OCI-LY7 (cell line): ENCODE measurements at regions not wholly inside any gene's neighbourhood (a gene's known extent, or its start where the extent isn't known, plus 50 kb on each side); places are given as distances from the start of the nearest gene placed in this dataset.

ENCODE experiments used
- BruUV-seq: library from RNA; stranded (reverse); fragments of 400-500 nt; replicated peaks from 2 replicates; lab custom pipeline; 2021; lab: Mats Ljungman, UMichigan
- CTCF ChIA-PET: fragments of 300-600 bp; sonication (Branson Sonifier 250); formaldehyde crosslinking; loops from one replicate; lab custom pipeline; 2022; ENCODE audit warnings: antibody characterized with exemption; ENCODE audit not compliant: unreplicated experiment; lab: Charles Lee
- POLR2A ChIA-PET: fragments of 300-600 bp; sonication (Branson Sonifier 250); formaldehyde crosslinking; loops from one replicate; lab custom pipeline; 2022; ENCODE audit warnings: antibody characterized with exemption; lab: Charles Lee
- DNase-seq: peaks from one replicate; pipeline ENCODE4 v3.0.0-alpha.2; 2015; ENCODE audit warnings: low spot score
- H2AFZ ChIP-seq: fragments of 200-600 bp; sonication (generic), shearing (Covaris generic); 2 replicates; pipeline ENCODE4 v1.6.1; 2014; ENCODE audit warnings: mild to moderate bottlenecking, antibody characterized with exemption, low read length, moderate library complexity
- H3K27ac ChIP-seq: fragments of 200-600 bp; sonication (generic); 2 replicates; pipeline ENCODE4 v1.5.1; 2014; ENCODE audit warnings: mixed run types, low read depth, mild to moderate bottlenecking, moderate library complexity, low read length, inconsistent platforms; ENCODE audit not compliant: poor library complexity, severe bottlenecking
- H3K36me3 ChIP-seq: fragments of 200-600 bp; sonication (generic); 2 replicates; pipeline ENCODE4 v1.6.1; 2014; ENCODE audit warnings: mild to moderate bottlenecking, antibody characterized with exemption, low read length, moderate library complexity, mixed read lengths; ENCODE audit not compliant: insufficient read depth
- H3K4me1 ChIP-seq: fragments of 200-600 bp; sonication (generic); 2 replicates; pipeline ENCODE4 v1.5.1; 2014; ENCODE audit warnings: mild to moderate bottlenecking, low read length; ENCODE audit not compliant: insufficient read depth, poor library complexity, severe bottlenecking
- H3K4me2 ChIP-seq: fragments of 200-600 bp; sonication (generic); 2 replicates; pipeline ENCODE4 v1.6.1; 2014; ENCODE audit warnings: mild to moderate bottlenecking, low read length
- H3K4me3 ChIP-seq: fragments of 200-600 bp; sonication (generic); 2 replicates; pipeline ENCODE4 v1.5.1; 2014; ENCODE audit warnings: mild to moderate bottlenecking, low read depth, low read length; ENCODE audit not compliant: poor library complexity, severe bottlenecking
- H3K79me2 ChIP-seq: fragments of 200-600 bp; sonication (generic); 2 replicates; pipeline ENCODE4 v1.6.1; 2016; ENCODE audit warnings: low read depth, mild to moderate bottlenecking, low read length, moderate library complexity, mixed read lengths; ENCODE audit not compliant: insufficient read depth
- H3K9me2 ChIP-seq: fragments of 200-600 bp; sonication (generic); 2 replicates; pipeline ENCODE4 v1.6.1; 2016; ENCODE audit warnings: mild to moderate bottlenecking, low read length, mixed read lengths; ENCODE audit not compliant: insufficient read depth
- H3K9me3 ChIP-seq: fragments of 200-600 bp; sonication (generic); 2 replicates; pipeline ENCODE4 v1.6.1; 2014; ENCODE audit warnings: mild to moderate bottlenecking, mixed run types, low read length, mixed read lengths
- H4K20me1 ChIP-seq: fragments of 200-600 bp; sonication (generic); 2 replicates; pipeline ENCODE4 v1.6.1; 2014; ENCODE audit warnings: mild to moderate bottlenecking, antibody characterized with exemption, low read length, moderate library complexity, mixed read lengths; ENCODE audit not compliant: insufficient read depth
- CTCF ChIP-seq: fragments of 200-600 bp; sonication (generic); conservative IDR thresholded peaks from 2 replicates; pipeline ENCODE4 v1.5.1; 2014; ENCODE audit warnings: mild to moderate bottlenecking, antibody characterized with exemption, low read length, moderate library complexity, mixed read lengths
- EZH2phosphoT487 ChIP-seq: fragments of 200-600 bp; sonication (generic); IDR thresholded peaks from 2 replicates; pipeline ENCODE4 v1.6.1; 2018; ENCODE audit warnings: low read depth, borderline replicate concordance, mild to moderate bottlenecking, mixed run types, antibody characterized with exemption, low read length, moderate library complexity, mixed read lengths
- intact Hi-C: fragments of 100-400 bp; cut with micrococcal nuclease; formaldehyde crosslinking; loops from one replicate; pipeline ENCODE4 v1.10.0; 2022; ENCODE audit not compliant: unreplicated experiment

- no peaks in the 10 kb centered on the region for H3K36me3 ChIP-seq
- ChIA-PET CTCF (no interaction called here), POLR2A (interaction anchor here (0.5 to 0.6 kb wide), 2 partner anchors 71 to 599 kb away, joined by 3 read pairs; no protein-coding TSS in a partner anchor)
- H3K79me2 ChIP-seq: no peaks in the 10 kb centered on the region
- DNase-seq: no peak
- no peaks in the 10 kb centered on the region for H3K9me3 ChIP-seq
- H4K20me1 ChIP-seq: no peaks in the 10 kb centered on the region
- BruUV-seq: no TSS peak
- H3K9me2 ChIP-seq: no peaks in the 10 kb centered on the region
- TF ChIP-seq EZH2phosphoT487: no peak
- no peak for TF ChIP-seq CTCF
- H2AFZ ChIP-seq: no peak overlapping the region
- no peaks in the 10 kb centered on the region for H3K4me1 ChIP-seq
- H3K27ac ChIP-seq: no peak overlapping the region
- H3K4me2 ChIP-seq: no peak overlapping the region
- H3K4me3 ChIP-seq: no peak overlapping the region
- intact Hi-C loops: no loop called here
Observed at GRCh38 chr15:35254062-35254461, 169.0 kb upstream of the NANOGP8 start.

GRCh38 chr15:35252351-35252865 is 167.3 kb upstream of the NANOGP8 start:
- no TSS peak for BruUV-seq
- Histone ChIP-seq H3K79me2 (no peaks in the 10 kb centered on the region), H3K4me2 (no peak overlapping the region), H3K27ac (no peak overlapping the region), H2AFZ (no peak overlapping the region), H3K9me3 (no peaks in the 10 kb centered on the region), H3K36me3 (no peaks in the 10 kb centered on the region), H3K4me1 (no peaks in the 10 kb centered on the region), H3K9me2 (no peaks in the 10 kb centered on the region), H4K20me1 (no peaks in the 10 kb centered on the region), H3K4me3 (no peak overlapping the region)
- no peak for TF ChIP-seq EZH2phosphoT487
- no peak for TF ChIP-seq CTCF
- intact Hi-C loops: no loop called here
- ChIA-PET CTCF (no interaction called here), POLR2A (no interaction called here)
- no peak for DNase-seq

GRCh38 chr15:35247150-35247549 is 162.1 kb upstream of the NANOGP8 start:
- no peaks in the 10 kb centered on the region for H3K9me3 ChIP-seq
- POLR2A ChIA-PET: no interaction called here
- no TSS peak for BruUV-seq
- no peak overlapping the region for H3K4me3 ChIP-seq
- no peaks in the 10 kb centered on the region for H3K79me2 ChIP-seq
- H4K20me1 ChIP-seq: no peaks in the 10 kb centered on the region
- TF ChIP-seq EZH2phosphoT487 (no peak), CTCF (no peak)
- no peak for DNase-seq
- H3K4me1 ChIP-seq: no peaks in the 10 kb centered on the region
- no peak overlapping the region for H3K27ac ChIP-seq
- H3K4me2 ChIP-seq: no peak overlapping the region
- intact Hi-C loops: no loop called here
- CTCF ChIA-PET: no interaction called here
- no peak overlapping the region for H2AFZ ChIP-seq
- H3K36me3 ChIP-seq: no peaks in the 10 kb centered on the region
- no peaks in the 10 kb centered on the region for H3K9me2 ChIP-seq
